ENCODE measurements at regions not wholly inside any gene's neighbourhood (a gene's known extent, or its start where the extent isn't known, plus 50 kb on each side); places are given as distances from the start of the nearest gene placed in this dataset.

DNA sequence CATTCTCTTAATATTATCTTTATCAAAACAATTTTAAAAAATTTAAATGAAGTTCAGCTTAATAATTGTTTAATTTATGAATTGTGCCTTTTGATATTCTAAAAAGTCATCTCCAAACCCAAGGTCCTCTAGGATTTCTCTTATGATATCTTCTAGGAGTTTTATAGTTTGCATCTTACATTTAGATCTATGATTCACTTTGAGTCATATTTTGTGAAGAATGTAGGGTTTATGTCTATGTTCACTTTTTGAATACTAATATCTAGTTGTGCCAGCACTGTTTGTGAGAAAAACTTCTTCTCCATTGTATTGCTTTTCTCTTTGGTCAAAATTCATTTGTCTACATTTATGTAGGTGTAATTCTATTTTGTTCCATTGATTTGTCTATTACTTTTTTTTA is 1068.4 kb upstream of the SPRY2 start:
- Histone ChIP-seq H3F3A (ENCODE audit: insufficient read depth, low read length, poor library complexity, severe bottlenecking) (no peaks in the 10 kb centered on the region), H3K27me3 (ENCODE audit: insufficient read depth, low read depth, low read length) (no peaks in the 10 kb centered on the region), H4K20me1 (ENCODE audit: insufficient read depth) (no peaks in the 10 kb centered on the region), H3K79me2 (replicated peaks; ENCODE audit: insufficient read depth, low read length) (no peaks in the 10 kb centered on the region), H3K36me3 (ENCODE audit: insufficient read depth, low read length) (no peaks in the 10 kb centered on the region), H3K27ac (ENCODE audit: low read length) (no peak overlapping the region), H3K4me3 (ENCODE audit: low read length) (no peak overlapping the region), H3K9ac (ENCODE audit: low read length) (no peak overlapping the region), H2AFZ (ENCODE audit: low read depth, low read length) (no peak overlapping the region), H3K9me3 (ENCODE audit: low read length) (no peaks in the 10 kb centered on the region), H3K9me2 (ENCODE audit: insufficient read depth, low read length) (no peaks in the 10 kb centered on the region), H3K4me2 (ENCODE audit: low read length) (no peak overlapping the region)
- TF ChIP-seq, protein P1, sequence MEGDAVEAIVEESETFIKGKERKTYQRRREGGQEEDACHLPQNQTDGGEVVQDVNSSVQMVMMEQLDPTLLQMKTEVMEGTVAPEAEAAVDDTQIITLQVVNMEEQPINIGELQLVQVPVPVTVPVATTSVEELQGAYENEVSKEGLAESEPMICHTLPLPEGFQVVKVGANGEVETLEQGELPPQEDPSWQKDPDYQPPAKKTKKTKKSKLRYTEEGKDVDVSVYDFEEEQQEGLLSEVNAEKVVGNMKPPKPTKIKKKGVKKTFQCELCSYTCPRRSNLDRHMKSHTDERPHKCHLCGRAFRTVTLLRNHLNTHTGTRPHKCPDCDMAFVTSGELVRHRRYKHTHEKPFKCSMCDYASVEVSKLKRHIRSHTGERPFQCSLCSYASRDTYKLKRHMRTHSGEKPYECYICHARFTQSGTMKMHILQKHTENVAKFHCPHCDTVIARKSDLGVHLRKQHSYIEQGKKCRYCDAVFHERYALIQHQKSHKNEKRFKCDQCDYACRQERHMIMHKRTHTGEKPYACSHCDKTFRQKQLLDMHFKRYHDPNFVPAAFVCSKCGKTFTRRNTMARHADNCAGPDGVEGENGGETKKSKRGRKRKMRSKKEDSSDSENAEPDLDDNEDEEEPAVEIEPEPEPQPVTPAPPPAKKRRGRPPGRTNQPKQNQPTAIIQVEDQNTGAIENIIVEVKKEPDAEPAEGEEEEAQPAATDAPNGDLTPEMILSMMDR (IDR thresholded peaks at IDR 0.05; ENCODE audit: poor library complexity, severe bottlenecking): no peak
- TF ChIP-seq TAF1 (IDR thresholded peaks at IDR 0.05; ENCODE audit: low read depth): no peak
- TF ChIP-seq, protein P2, sequence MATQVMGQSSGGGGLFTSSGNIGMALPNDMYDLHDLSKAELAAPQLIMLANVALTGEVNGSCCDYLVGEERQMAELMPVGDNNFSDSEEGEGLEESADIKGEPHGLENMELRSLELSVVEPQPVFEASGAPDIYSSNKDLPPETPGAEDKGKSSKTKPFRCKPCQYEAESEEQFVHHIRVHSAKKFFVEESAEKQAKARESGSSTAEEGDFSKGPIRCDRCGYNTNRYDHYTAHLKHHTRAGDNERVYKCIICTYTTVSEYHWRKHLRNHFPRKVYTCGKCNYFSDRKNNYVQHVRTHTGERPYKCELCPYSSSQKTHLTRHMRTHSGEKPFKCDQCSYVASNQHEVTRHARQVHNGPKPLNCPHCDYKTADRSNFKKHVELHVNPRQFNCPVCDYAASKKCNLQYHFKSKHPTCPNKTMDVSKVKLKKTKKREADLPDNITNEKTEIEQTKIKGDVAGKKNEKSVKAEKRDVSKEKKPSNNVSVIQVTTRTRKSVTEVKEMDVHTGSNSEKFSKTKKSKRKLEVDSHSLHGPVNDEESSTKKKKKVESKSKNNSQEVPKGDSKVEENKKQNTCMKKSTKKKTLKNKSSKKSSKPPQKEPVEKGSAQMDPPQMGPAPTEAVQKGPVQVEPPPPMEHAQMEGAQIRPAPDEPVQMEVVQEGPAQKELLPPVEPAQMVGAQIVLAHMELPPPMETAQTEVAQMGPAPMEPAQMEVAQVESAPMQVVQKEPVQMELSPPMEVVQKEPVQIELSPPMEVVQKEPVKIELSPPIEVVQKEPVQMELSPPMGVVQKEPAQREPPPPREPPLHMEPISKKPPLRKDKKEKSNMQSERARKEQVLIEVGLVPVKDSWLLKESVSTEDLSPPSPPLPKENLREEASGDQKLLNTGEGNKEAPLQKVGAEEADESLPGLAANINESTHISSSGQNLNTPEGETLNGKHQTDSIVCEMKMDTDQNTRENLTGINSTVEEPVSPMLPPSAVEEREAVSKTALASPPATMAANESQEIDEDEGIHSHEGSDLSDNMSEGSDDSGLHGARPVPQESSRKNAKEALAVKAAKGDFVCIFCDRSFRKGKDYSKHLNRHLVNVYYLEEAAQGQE (IDR thresholded peaks at IDR 0.05; ENCODE audit: borderline replicate concordance): no peak
- TF ChIP-seq MXI1 (conservative IDR thresholded peaks at IDR 0.05; ENCODE audit: poor library complexity, severe bottlenecking): no peak
- TF ChIP-seq POLR2AphosphoS5 (IDR thresholded peaks at IDR 0.05): no peak
- TF ChIP-seq RAD21 (conservative IDR thresholded peaks at IDR 0.05): no peak
- no peak for TF ChIP-seq EZH2 (IDR thresholded peaks at IDR 0.05; ENCODE audit: borderline replicate concordance, insufficient read depth, low read length, poor library complexity, severe bottlenecking)
- TF ChIP-seq SMC3 (conservative IDR thresholded peaks at IDR 0.05; ENCODE audit: poor library complexity): no peak
- no peak for TF ChIP-seq EP300 (conservative IDR thresholded peaks at IDR 0.05; ENCODE audit: poor library complexity, severe bottlenecking)

DNA sequence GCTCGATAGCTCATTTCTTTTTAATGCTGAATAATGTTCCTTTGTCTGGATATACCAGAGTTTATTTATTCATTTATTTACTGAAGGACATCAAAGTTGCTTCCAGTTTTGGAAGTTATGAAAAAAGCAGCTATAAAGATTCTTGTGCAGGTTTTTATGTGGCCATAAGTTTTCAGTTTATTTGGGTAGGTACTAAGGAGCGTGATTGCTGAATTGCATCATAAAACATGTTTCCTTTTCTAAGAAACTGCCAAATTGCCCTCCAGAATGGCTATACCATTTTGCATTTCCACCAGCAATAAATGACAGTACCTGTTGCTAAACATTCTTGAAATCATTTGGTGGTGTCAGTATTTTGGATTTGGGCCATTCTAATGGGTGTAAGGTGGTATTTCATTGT is 1067.7 kb upstream of the SPRY2 start:
- H3K79me2 ChIP-seq (replicated peaks; ENCODE audit: insufficient read depth, low read length): no peaks in the 10 kb centered on the region
- no peak overlapping the region for H3K4me3 ChIP-seq (ENCODE audit: low read length)
- no peak overlapping the region for H3K4me2 ChIP-seq (ENCODE audit: low read length)
- H3K36me3 ChIP-seq (ENCODE audit: insufficient read depth, low read length): no peaks in the 10 kb centered on the region
- H3K9ac ChIP-seq (ENCODE audit: low read length): no peak overlapping the region
- no peaks in the 10 kb centered on the region for H3K9me3 ChIP-seq (ENCODE audit: low read length)
- H3K9me2 ChIP-seq (ENCODE audit: insufficient read depth, low read length): no peaks in the 10 kb centered on the region
- no peaks in the 10 kb centered on the region for H4K20me1 ChIP-seq (ENCODE audit: insufficient read depth)
- no peak overlapping the region for H2AFZ ChIP-seq (ENCODE audit: low read depth, low read length)
- H3K27me3 ChIP-seq (ENCODE audit: insufficient read depth, low read depth, low read length): no peaks in the 10 kb centered on the region
- H3K27ac ChIP-seq (ENCODE audit: low read length): no peak overlapping the region
- TF ChIP-seq EP300 (conservative IDR thresholded peaks at IDR 0.05; ENCODE audit: poor library complexity, severe bottlenecking) (no peak), TAF1 (IDR thresholded peaks at IDR 0.05; ENCODE audit: low read depth) (no peak), POLR2AphosphoS5 (IDR thresholded peaks at IDR 0.05) (no peak), EZH2 (IDR thresholded peaks at IDR 0.05; ENCODE audit: borderline replicate concordance, insufficient read depth, low read length, poor library complexity, severe bottlenecking) (no peak), MXI1 (conservative IDR thresholded peaks at IDR 0.05; ENCODE audit: poor library complexity, severe bottlenecking) (no peak), SMC3 (conservative IDR thresholded peaks at IDR 0.05; ENCODE audit: poor library complexity) (no peak), RAD21 (conservative IDR thresholded peaks at IDR 0.05) (no peak)
- TF ChIP-seq, protein P2 (IDR thresholded peaks at IDR 0.05; ENCODE audit: borderline replicate concordance): no peak
- TF ChIP-seq, protein P1 (IDR thresholded peaks at IDR 0.05; ENCODE audit: poor library complexity, severe bottlenecking): no peak
- H3F3A ChIP-seq (ENCODE audit: insufficient read depth, low read length, poor library complexity, severe bottlenecking): no peaks in the 10 kb centered on the region
